PC-9 (cell line): ENCODE measurements at regions not wholly inside any gene's neighbourhood (a gene's known extent, or its start where the extent isn't known, plus 50 kb on each side); places are given as distances from the start of the nearest gene placed in this dataset.

Experiments
- BruUV-seq: library from RNA; stranded (reverse); fragments of 400-500 nt; replicated peaks from 2 replicates; lab custom pipeline; 2021; lab: Mats Ljungman, UMichigan
- CTCF ChIA-PET: fragments of 300-600 bp; sonication (Branson Sonifier 250); formaldehyde crosslinking; loops from one replicate; lab custom pipeline; 2022; ENCODE audit warnings: antibody characterized with exemption; lab: Charles Lee
- POLR2A ChIA-PET: fragments of 300-600 bp; sonication (Branson Sonifier 250); formaldehyde crosslinking; loops from one replicate; lab custom pipeline; 2022; ENCODE audit warnings: antibody characterized with exemption; ENCODE audit not compliant: unreplicated experiment; lab: Charles Lee
- DNase-seq, 2 experiments: peaks; one replicate each; pipeline versions ENCODE4 v3.0.0 to v3.0.0-alpha.2; 2015 to 2022; ENCODE audit warnings: mixed read lengths in 1 of 2
- H2AFZ ChIP-seq: fragments of 200-600 bp; sonication (generic); 2 replicates; pipeline ENCODE4 v1.8.1; 2017; ENCODE audit warnings: antibody characterized with exemption
- H3F3A ChIP-seq: fragments of 200-600 bp; sonication (generic); 2 replicates; pipeline ENCODE4 v1.8.1; 2017; ENCODE audit warnings: antibody characterized with exemption, mild to moderate bottlenecking, low read depth; ENCODE audit not compliant: insufficient read depth
- H3K27ac ChIP-seq: fragments of 200-600 bp; sonication (generic); 2 replicates; pipeline ENCODE4 v1.6.1; 2016; ENCODE audit warnings: mixed run types
- H3K27me3 ChIP-seq: fragments of 200-600 bp; sonication (generic); 2 replicates; pipeline ENCODE4 v1.6.1; 2016; ENCODE audit warnings: low read depth, mixed run types; ENCODE audit not compliant: insufficient read depth
- H3K36me3 ChIP-seq: fragments of 200-600 bp; sonication (generic); 2 replicates; pipeline ENCODE4 v1.6.1; 2016; ENCODE audit warnings: low read depth, mixed run types
- H3K4me1 ChIP-seq: fragments of 200-600 bp; sonication (generic); replicated peaks from 2 replicates; pipeline ENCODE4 v1.6.1; 2016; ENCODE audit warnings: mixed run types; ENCODE audit not compliant: insufficient read depth
- H3K4me2 ChIP-seq: fragments of 200-600 bp; sonication (generic); 2 replicates; pipeline ENCODE4 v1.6.1; 2017; ENCODE audit warnings: mixed run types
- H3K4me3 ChIP-seq: fragments of 200-600 bp; sonication (generic); 2 replicates; pipeline ENCODE4 v1.6.1; 2016; ENCODE audit warnings: mixed run types
- H3K79me2 ChIP-seq: fragments of 200-600 bp; sonication (generic); 2 replicates; pipeline ENCODE4 v1.6.1; 2017; ENCODE audit warnings: low read depth, mixed run types
- H3K9me2 ChIP-seq: fragments of 200-600 bp; sonication (generic); 2 replicates; pipeline ENCODE4 v1.8.1; 2017; ENCODE audit warnings: mild to moderate bottlenecking; ENCODE audit not compliant: insufficient read depth
- H3K9me3 ChIP-seq: fragments of 200-600 bp; sonication (generic); 2 replicates; pipeline ENCODE4 v1.8.1; 2016; ENCODE audit warnings: low read depth; ENCODE audit not compliant: insufficient read depth
- H4K20me1 ChIP-seq: fragments of 200-600 bp; sonication (generic); 2 replicates; pipeline ENCODE4 v1.8.1; 2017; ENCODE audit not compliant: insufficient read depth
- CTCF ChIP-seq: fragments of 200-600 bp; sonication (generic); conservative IDR thresholded peaks from 2 replicates; pipeline ENCODE4 v1.6.1; 2017; ENCODE audit warnings: mixed run types, antibody characterized with exemption, mild to moderate bottlenecking, moderate library complexity
- EZH2 ChIP-seq: fragments of 200-600 bp; sonication (generic); IDR thresholded peaks from 2 replicates; pipeline ENCODE4 v1.8.0; 2017; ENCODE audit warnings: antibody characterized with exemption, low read depth
- intact Hi-C: fragments of 100-400 bp; cut with micrococcal nuclease; formaldehyde crosslinking; loops from one replicate; pipeline ENCODE4 v1.10.0; 2022; ENCODE audit not compliant: unreplicated experiment

GRCh38 chr20:60294632-60295031, 336.4 kb downstream of the CDH26 start:
- intact Hi-C loops, result no loop called here
- Histone ChIP-seq H3K9me2 (no peaks in the 10 kb centered on the region), H3K79me2 (no peaks in the 10 kb centered on the region), H3K4me1 (no peaks in the 10 kb centered on the region), H3K27ac (no peak overlapping the region), H3K4me3 (no peak overlapping the region), H3K9me3 (no peaks in the 10 kb centered on the region), H3K36me3 (no peaks in the 10 kb centered on the region), H4K20me1 (no peaks in the 10 kb centered on the region), H3K27me3 (peaks cover 47% of the 10 kb centered on the region), H3F3A (no peaks in the 10 kb centered on the region), H3K4me2 (no peak overlapping the region), H2AFZ (no peak overlapping the region)
- no peak for DNase-seq
- ChIA-PET CTCF (no interaction called here), POLR2A (no interaction called here)
- TF ChIP-seq EZH2 (no peak), CTCF (no peak)
- BruUV-seq, result no TSS peak

GRCh38 chr20:60295214-60295613, 337.0 kb downstream of the CDH26 start:
- no peak overlapping the region for H3K4me3 ChIP-seq
- CTCF ChIA-PET, result no interaction called here

GRCh38 chr20:60297649-60298048, 339.4 kb downstream of the CDH26 start:
- no peaks in the 10 kb centered on the region for H3K79me2 ChIP-seq
- TF ChIP-seq EZH2, result no peak
- TF ChIP-seq CTCF, result no peak
- H3K4me3 ChIP-seq, result no peak overlapping the region
- no peaks in the 10 kb centered on the region for H3K36me3 ChIP-seq
- no peak overlapping the region for H3K27ac ChIP-seq
- no peaks in the 10 kb centered on the region for H3K9me3 ChIP-seq
- H3K27me3 ChIP-seq, result peaks cover 68% of the 10 kb centered on the region
- intact Hi-C loops, result no loop called here
- no peaks in the 10 kb centered on the region for H3F3A ChIP-seq
- CTCF ChIA-PET, result no interaction called here
- POLR2A ChIA-PET, result no interaction called here
- no peak for DNase-seq
- H2AFZ ChIP-seq, result no peak overlapping the region
- no TSS peak for BruUV-seq
- H3K9me2 ChIP-seq, result no peaks in the 10 kb centered on the region
- no peaks in the 10 kb centered on the region for H3K4me1 ChIP-seq
- no peak overlapping the region for H3K4me2 ChIP-seq
- H4K20me1 ChIP-seq, result no peaks in the 10 kb centered on the region

More at GRCh38 chr20:60295214-60295613, 337.0 kb downstream of the CDH26 start:
- Histone ChIP-seq H2AFZ (no peak overlapping the region), H3K4me1 (no peaks in the 10 kb centered on the region), H3K4me2 (no peak overlapping the region), H3K27ac (no peak overlapping the region), H3K9me3 (no peaks in the 10 kb centered on the region), H4K20me1 (no peaks in the 10 kb centered on the region), H3F3A (no peaks in the 10 kb centered on the region), H3K36me3 (no peaks in the 10 kb centered on the region), H3K9me2 (no peaks in the 10 kb centered on the region), H3K79me2 (no peaks in the 10 kb centered on the region), H3K27me3 (peaks cover 52% of the 10 kb centered on the region)
- DNase-seq, result no peak
- POLR2A ChIA-PET, result no interaction called here
- TF ChIP-seq CTCF (no peak), EZH2 (no peak)
- no TSS peak for BruUV-seq
- intact Hi-C loops, result no loop called here
